Lung (tissue), 11 donors: ENCODE measurements at regions not wholly inside any gene's neighbourhood (a gene's known extent, or its start where the extent isn't known, plus 50 kb on each side); places are given as distances from the start of the nearest gene placed in this dataset.

Experiments used
- ATAC-seq: fragments of 200-7000 bp; cut with Tn5 transposase; one replicate; pipeline ENCODE4 v1.9.1; 2020; ENCODE audit warnings: moderate number of reproducible peaks; ENCODE audit not compliant: insufficient read depth, low FRiP score
- DNase-seq, 3 donors: peaks; one replicate each; pipeline ENCODE4 v3.0.0-alpha.2; 2013 to 2017
- H3K27ac ChIP-seq, 2 donors: one replicate each; pipeline ENCODE4 v1.5.1; 2013; ENCODE audit warnings: mild to moderate bottlenecking in 2 of 2, moderate library complexity in 2 of 2, control low read depth in 1 of 2, inconsistent platforms in 1 of 2, low read depth in 1 of 2, low read length in 1 of 2
- H3K27me3 ChIP-seq, 3 donors: one replicate each; pipeline ENCODE4 v1.5.1; 2013; ENCODE audit warnings: low read length in 2 of 3; ENCODE audit not compliant: control insufficient read depth in 3 of 3, insufficient read depth in 3 of 3
- H3K36me3 ChIP-seq, 4 donors: one replicate each; pipeline ENCODE4 v1.5.1; 2013; ENCODE audit warnings: low read length in 4 of 4, mild to moderate bottlenecking in 1 of 4, moderate library complexity in 1 of 4; ENCODE audit not compliant: control insufficient read depth in 4 of 4, insufficient read depth in 4 of 4
- H3K4me1 ChIP-seq, 5 donors: one replicate each; pipeline ENCODE4 v1.5.1; 2013; ENCODE audit warnings: low read length in 5 of 5, mild to moderate bottlenecking in 2 of 5, moderate library complexity in 1 of 5; ENCODE audit not compliant: control insufficient read depth in 5 of 5, insufficient read depth in 5 of 5
- H3K4me3 ChIP-seq: one replicate; pipeline ENCODE4 v1.5.1; 2013; ENCODE audit warnings: mild to moderate bottlenecking, control low read depth, moderate library complexity
- H3K9ac ChIP-seq, 2 donors: one replicate each; pipeline ENCODE4 v1.5.1; 2013; ENCODE audit warnings: low read length in 2 of 2, control low read depth in 1 of 2; ENCODE audit not compliant: insufficient read depth in 1 of 2
- H3K9me3 ChIP-seq, 4 donors: one replicate each; pipeline ENCODE4 v1.5.1; 2013; ENCODE audit warnings: low read length in 3 of 4, mild to moderate bottlenecking in 1 of 4, moderate library complexity in 1 of 4; ENCODE audit not compliant: control insufficient read depth in 4 of 4, insufficient read depth in 3 of 4
- WGBS, 2 donors: extraction: QIAGEN DNeasy Blood & Tissue Kit; methylation state at CpG; one replicate each; pipeline ENCODE4 v1.1.7; 2013; 5-methylcytosine and 5-hydroxymethylcytosine counted together
- TF ChIP-seq, protein P1 (sequence below): IDR thresholded peaks from 2 replicates; pipeline ENCODE4 v1.5.1; 2012; ENCODE audit warnings: mild to moderate bottlenecking; ENCODE audit errors: control extremely low read depth, extremely low read depth
- donor health status: control.
- donor health status: control.
- donor health status: Bipolar disorder and iron deficiency.
- donor health status: healthy.
- donor health status: DM: yes; HTN: yes; CAD: no.

DNA sequence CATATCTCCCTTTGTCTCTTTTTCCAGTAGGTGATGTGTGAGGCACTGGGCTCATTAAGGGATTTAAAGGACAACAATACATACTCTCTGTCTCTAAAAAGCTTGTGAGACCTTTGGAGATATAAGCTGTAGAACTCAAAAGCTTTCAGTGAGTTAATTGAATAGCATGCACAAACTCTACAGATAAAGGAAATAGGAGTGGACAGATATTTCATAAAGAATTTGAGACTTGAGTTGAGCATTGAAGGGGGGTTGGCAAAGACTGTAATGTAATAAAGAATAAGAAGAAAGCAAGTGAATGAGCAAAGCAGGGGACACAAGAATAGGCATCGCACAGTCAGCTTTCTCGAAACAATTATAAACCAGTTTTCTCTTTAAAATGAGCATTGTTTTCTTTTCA is 583.4 kb upstream of the DPPA4 start:
- Histone ChIP-seq H3K4me1 (peaks cover 0 to 22% (median 0%) of the 10 kb centered on the region in 5 donors), H3K27ac (no peak overlapping the region), H3K4me3 (no peak overlapping the region), H3K27me3 (no peaks in the 10 kb centered on the region), H3K9ac (no peak overlapping the region), H3K9me3 (no peaks in the 10 kb centered on the region), H3K36me3 (no peaks in the 10 kb centered on the region)
- WGBS, 2 donors = 93% methylated on average over 2 of the region's 2 CpGs
- no peak for DNase-seq
- no peak for ATAC-seq
- TF ChIP-seq, protein P1, sequence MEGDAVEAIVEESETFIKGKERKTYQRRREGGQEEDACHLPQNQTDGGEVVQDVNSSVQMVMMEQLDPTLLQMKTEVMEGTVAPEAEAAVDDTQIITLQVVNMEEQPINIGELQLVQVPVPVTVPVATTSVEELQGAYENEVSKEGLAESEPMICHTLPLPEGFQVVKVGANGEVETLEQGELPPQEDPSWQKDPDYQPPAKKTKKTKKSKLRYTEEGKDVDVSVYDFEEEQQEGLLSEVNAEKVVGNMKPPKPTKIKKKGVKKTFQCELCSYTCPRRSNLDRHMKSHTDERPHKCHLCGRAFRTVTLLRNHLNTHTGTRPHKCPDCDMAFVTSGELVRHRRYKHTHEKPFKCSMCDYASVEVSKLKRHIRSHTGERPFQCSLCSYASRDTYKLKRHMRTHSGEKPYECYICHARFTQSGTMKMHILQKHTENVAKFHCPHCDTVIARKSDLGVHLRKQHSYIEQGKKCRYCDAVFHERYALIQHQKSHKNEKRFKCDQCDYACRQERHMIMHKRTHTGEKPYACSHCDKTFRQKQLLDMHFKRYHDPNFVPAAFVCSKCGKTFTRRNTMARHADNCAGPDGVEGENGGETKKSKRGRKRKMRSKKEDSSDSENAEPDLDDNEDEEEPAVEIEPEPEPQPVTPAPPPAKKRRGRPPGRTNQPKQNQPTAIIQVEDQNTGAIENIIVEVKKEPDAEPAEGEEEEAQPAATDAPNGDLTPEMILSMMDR = no peak

DNA sequence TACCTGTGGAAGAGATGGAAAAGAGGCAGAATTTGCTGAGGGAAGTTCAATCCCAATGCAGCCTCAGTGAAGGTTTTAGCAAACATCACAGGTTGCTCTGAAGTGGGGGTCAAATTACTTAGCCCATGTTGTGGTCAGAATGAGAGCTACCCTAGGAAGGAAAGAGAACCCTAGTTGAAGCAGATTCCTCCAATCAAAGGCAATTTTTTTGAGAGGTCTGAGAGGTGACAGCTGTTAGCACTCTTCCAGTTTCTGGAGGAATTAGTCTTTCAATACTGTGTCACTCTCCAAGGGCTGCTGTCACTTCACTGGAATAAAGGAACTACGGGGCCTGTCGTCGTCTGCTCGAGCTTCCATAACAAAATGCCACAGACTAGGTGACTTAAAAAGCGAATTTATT is 584.2 kb upstream of the DPPA4 start:
- DNase-seq = peak in 1 of 3 donors; percentile 14
- 78 to 83% methylated on average over 5 of the region's 5 CpGs for WGBS, 2 donors
- peaks cover 0 to 22% (median 0%) of the 10 kb centered on the region in 5 donors for H3K4me1 ChIP-seq

DNA sequence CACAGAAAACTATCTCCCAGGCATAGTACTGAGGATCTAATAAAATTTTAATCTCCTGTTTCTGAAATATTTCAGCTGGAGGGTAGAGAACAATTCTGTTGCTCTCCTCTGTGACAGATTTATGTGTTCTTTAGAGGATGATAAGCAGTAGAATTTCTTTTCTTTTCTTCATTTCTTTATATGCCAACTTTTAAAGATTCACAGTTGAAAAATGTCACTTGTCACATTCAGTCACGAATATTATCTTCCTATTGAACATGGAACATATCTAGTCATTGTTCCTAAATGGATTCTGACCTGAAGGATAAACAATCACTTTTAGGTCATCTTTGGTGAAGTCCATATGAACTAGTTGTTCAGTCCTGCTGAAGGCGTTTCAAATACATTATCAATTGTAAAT is 585.5 kb upstream of the DPPA4 start:
- H3K4me3 ChIP-seq = no peak overlapping the region
- 50 to 60% methylated on average over 2 of the region's 2 CpGs for WGBS, 2 donors
- TF ChIP-seq, protein P1 = no peak
- ATAC-seq = no peak
- peaks cover 0 to 22% (median 0%) of the 10 kb centered on the region in 5 donors for H3K4me1 ChIP-seq
- peak in 2 of 3 donors; percentile 66 to 70 for DNase-seq
- H3K27me3 ChIP-seq = no peaks in the 10 kb centered on the region
- H3K9ac ChIP-seq = no peak overlapping the region
- H3K27ac ChIP-seq = no peak overlapping the region
- H3K36me3 ChIP-seq = no peaks in the 10 kb centered on the region
- H3K9me3 ChIP-seq = no peaks in the 10 kb centered on the region

More for the DNA sequence above, 584.2 kb upstream of the DPPA4 start:
- TF ChIP-seq, protein P1 = no peak
- Histone ChIP-seq H3K9me3 (no peaks in the 10 kb centered on the region), H3K27ac (no peak overlapping the region), H3K36me3 (no peaks in the 10 kb centered on the region), H3K4me3 (no peak overlapping the region), H3K27me3 (no peaks in the 10 kb centered on the region), H3K9ac (no peak overlapping the region)
- no peak for ATAC-seq

DNA sequence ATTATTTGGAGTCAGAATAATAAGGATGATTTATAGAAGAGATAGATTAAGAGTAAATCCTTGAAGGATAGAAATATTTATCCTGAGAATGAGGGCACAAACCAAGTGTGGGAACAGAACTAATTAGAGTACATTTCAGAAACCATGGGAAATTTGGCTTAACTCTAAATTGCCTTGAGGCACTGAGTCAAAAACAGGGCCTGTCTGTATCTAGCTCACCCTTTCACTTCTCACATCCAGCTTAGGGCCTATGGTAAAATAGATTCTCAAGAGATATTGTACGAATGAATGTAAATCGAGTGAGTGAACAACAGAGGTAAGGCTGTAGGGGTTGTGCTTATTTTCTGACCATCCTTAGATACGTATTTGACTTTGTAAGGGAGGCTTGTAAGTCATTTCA is 586.1 kb upstream of the DPPA4 start:
- no peaks in the 10 kb centered on the region for H3K27me3 ChIP-seq
- TF ChIP-seq, protein P1 = no peak
- no peak overlapping the region for H3K9ac ChIP-seq
- peak in 2 of 3 donors; percentile 27 to 28 for DNase-seq
- peaks cover 0 to 22% (median 0%) of the 10 kb centered on the region in 5 donors for H3K4me1 ChIP-seq
- H3K4me3 ChIP-seq = no peak overlapping the region
- no peaks in the 10 kb centered on the region for H3K36me3 ChIP-seq
- 87 to 88% methylated on average over 3 of the region's 3 CpGs for WGBS, 2 donors
- H3K27ac ChIP-seq = no peak overlapping the region
- no peaks in the 10 kb centered on the region for H3K9me3 ChIP-seq
- no peak for ATAC-seq
